IPS DF 19.7 (cell line): ENCODE measurements at regions not wholly inside any gene's neighbourhood (a gene's known extent, or its start where the extent isn't known, plus 50 kb on each side); places are given as distances from the start of the nearest gene placed in this dataset.
"Not testable (repeated sequence)": the region's sequence is repeated elsewhere in the genome, so short reads cannot be mapped to it uniquely, and the experiment has no call there.

Experiments used
- DNase-seq: peaks from one replicate; pipeline ENCODE4 v3.0.0-alpha.2; 2013; ENCODE audit warnings: low read depth, low spot score

- no peak for DNase-seq
Measured at GRCh38 chr12:3420693-3421092, 70.3 kb upstream of the PRMT8 start.

GRCh38 chr12:3421191-3421978, 69.6 kb upstream of the PRMT8 start:
- no peak for DNase-seq

GRCh38 chr12:3424796-3425195, 66.2 kb upstream of the PRMT8 start:
- DNase-seq: not testable (repeated sequence)

- DNase-seq: no peak
Measured at GRCh38 chr12:3427956-3428355, 63.0 kb upstream of the PRMT8 start.

- DNase-seq: no peak
Measured at GRCh38 chr12:3428631-3429030, 62.4 kb upstream of the PRMT8 start.

- DNase-seq: not testable (repeated sequence)
Measured at GRCh38 chr12:3429523-3429922, 61.5 kb upstream of the PRMT8 start.

- no peak for DNase-seq
Measured at GRCh38 chr12:3431686-3432085, 59.3 kb upstream of the PRMT8 start.

- peak; percentile 60 for DNase-seq
Measured at GRCh38 chr12:3432176-3432742, 58.7 kb upstream of the PRMT8 start.

GRCh38 chr12:3432868-3433267, 58.1 kb upstream of the PRMT8 start:
- no peak for DNase-seq

- DNase-seq: no peak
Measured at GRCh38 chr12:3436461-3437065, 54.4 kb upstream of the PRMT8 start.

GRCh38 chr12:3437986-3438385, 53.0 kb upstream of the PRMT8 start:
- no peak for DNase-seq

- DNase-seq: no peak
Measured at GRCh38 chr12:3438401-3438800, 52.6 kb upstream of the PRMT8 start.
